ENCODE measurements at regions not wholly inside any gene's neighbourhood (a gene's known extent, or its start where the extent isn't known, plus 50 kb on each side); places are given as distances from the start of the nearest gene placed in this dataset.

DNA sequence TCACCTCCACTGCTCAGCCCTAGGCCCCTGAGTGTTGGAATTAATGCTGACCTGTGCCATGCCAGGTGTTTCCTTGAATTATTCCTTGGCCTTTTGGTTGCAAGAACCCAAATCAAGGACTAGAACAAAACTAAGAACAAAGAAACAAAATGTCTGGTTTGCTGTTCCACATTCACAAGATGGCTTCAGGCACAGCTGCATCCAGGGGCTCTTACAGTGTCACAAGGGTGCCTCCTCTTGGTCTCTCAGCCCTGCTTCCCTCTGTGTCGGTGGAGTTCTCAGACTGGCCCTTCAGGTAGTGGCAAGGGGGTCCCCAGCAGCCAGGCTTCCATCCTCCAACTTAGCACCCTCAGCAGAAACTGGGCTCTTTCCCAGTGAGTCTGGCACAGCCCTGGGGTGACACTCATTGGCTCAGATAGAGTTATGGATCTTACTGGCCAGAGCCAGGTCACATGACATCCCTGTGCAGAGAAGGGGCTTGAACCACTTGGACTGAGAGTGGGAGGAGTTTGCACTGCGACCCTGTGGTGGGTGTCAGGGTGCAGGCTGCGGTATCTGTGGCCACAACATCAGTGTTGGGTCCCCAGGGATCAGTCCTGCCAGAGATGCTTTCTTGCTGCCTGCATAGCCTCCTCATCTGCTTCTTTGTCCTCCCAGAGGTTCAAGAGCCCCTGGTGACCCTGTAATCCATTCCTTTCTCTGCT, 427.7 kb upstream of the SULF2 start:
- TF ChIP-seq POLR2A (IDR thresholded peaks at IDR 0.05; ENCODE audit: low read depth, low read length) = no peak
- no peak for TF ChIP-seq EZH2 (IDR thresholded peaks at IDR 0.05; ENCODE audit: borderline replicate concordance, control insufficient read depth, low read depth, low read length)
- no peak for TF ChIP-seq PKNOX1 (IDR thresholded peaks at IDR 0.05)
- no peak for TF ChIP-seq CHD2 (IDR thresholded peaks at IDR 0.05; ENCODE audit: borderline replicate concordance, low read depth, low read length)
- no peak for TF ChIP-seq CTCF (IDR thresholded peaks at IDR 0.05 in 2 of 3, conservative IDR thresholded peaks at IDR 0.05 in 1 of 3; ENCODE audit: control insufficient read depth in 2 of 3, extremely low read depth in 1 of 3, insufficient read depth in 1 of 3, low read depth in 3 of 3, low read length in 3 of 3)
- no peak for TF ChIP-seq ZSCAN29 (IDR thresholded peaks at IDR 0.05)
- no peak for TF ChIP-seq TAF1 (IDR thresholded peaks at IDR 0.05; ENCODE audit: borderline replicate concordance, low read depth, low read length)
- no peak for TF ChIP-seq CEBPZ (IDR thresholded peaks at IDR 0.05; ENCODE audit: low read depth, low read length)
- TF ChIP-seq FOS (IDR thresholded peaks at IDR 0.05; ENCODE audit: borderline replicate concordance, extremely low read depth, insufficient read length) = no peak
